ENCODE measurements at regions not wholly inside any gene's neighbourhood (a gene's known extent, or its start where the extent isn't known, plus 50 kb on each side); places are given as distances from the start of the nearest gene placed in this dataset.

GRCh38 chr5:88487066-88487465 is 218.4 kb upstream of the TMEM161B start:
- DNase-seq (ENCODE audit: low read depth) = no peak

GRCh38 chr5:88486431-88486830 is 217.8 kb upstream of the TMEM161B start:
- DNase-seq (ENCODE audit: low read depth) = no peak

- no peak for DNase-seq (ENCODE audit: low read depth)
Measured at GRCh38 chr5:88485531-88485930, 216.9 kb upstream of the TMEM161B start.

- no peak for DNase-seq (ENCODE audit: low read depth)
Measured at GRCh38 chr5:88483964-88484672, 215.5 kb upstream of the TMEM161B start.

GRCh38 chr5:88480801-88481499 is 212.3 kb upstream of the TMEM161B start:
- DNase-seq (ENCODE audit: low read depth) = peak; percentile 25

- no peak for DNase-seq (ENCODE audit: low read depth)
Measured at GRCh38 chr5:88480245-88480644, 211.6 kb upstream of the TMEM161B start.

- DNase-seq (ENCODE audit: low read depth) = no peak
Measured at GRCh38 chr5:88474574-88474973, 205.9 kb upstream of the TMEM161B start.

GRCh38 chr5:88470745-88471144 is 202.1 kb upstream of the TMEM161B start:
- no peak for DNase-seq (ENCODE audit: low read depth)

- no peak for DNase-seq (ENCODE audit: low read depth)
Measured at GRCh38 chr5:88459971-88460370, 191.3 kb upstream of the TMEM161B start.

GRCh38 chr5:88452820-88453219 is 184.2 kb upstream of the TMEM161B start:
- no peak for DNase-seq (ENCODE audit: low read depth)

GRCh38 chr5:88450239-88450638 is 181.6 kb upstream of the TMEM161B start:
- DNase-seq (ENCODE audit: low read depth) = no peak

- no peak for DNase-seq (ENCODE audit: low read depth)
Measured at GRCh38 chr5:88438006-88438405, 169.4 kb upstream of the TMEM161B start.

- no peak for DNase-seq (ENCODE audit: low read depth)
Measured at GRCh38 chr5:88436290-88436689, 167.6 kb upstream of the TMEM161B start.

- DNase-seq (ENCODE audit: low read depth) = no peak
Measured at GRCh38 chr5:88428633-88429032, 160.0 kb upstream of the TMEM161B start.

GRCh38 chr5:88426441-88426840 is 157.8 kb upstream of the TMEM161B start:
- no peak for DNase-seq (ENCODE audit: low read depth)

GRCh38 chr5:88425124-88425523 is 156.5 kb upstream of the TMEM161B start:
- DNase-seq (ENCODE audit: low read depth) = no peak

GRCh38 chr5:88419931-88420330 is 151.3 kb upstream of the TMEM161B start:
- no peak for DNase-seq (ENCODE audit: low read depth)

- DNase-seq (ENCODE audit: low read depth) = no peak
Measured at GRCh38 chr5:88407341-88407740, 138.7 kb upstream of the TMEM161B start.

- no peak for DNase-seq (ENCODE audit: low read depth)
Measured at GRCh38 chr5:88405783-88406182, 137.1 kb upstream of the TMEM161B start.

GRCh38 chr5:88404405-88404804 is 135.8 kb upstream of the TMEM161B start:
- DNase-seq (ENCODE audit: low read depth) = no peak

GRCh38 chr5:88401686-88402085 is 133.0 kb upstream of the TMEM161B start:
- DNase-seq (ENCODE audit: low read depth) = no peak

GRCh38 chr5:88401228-88401627 is 132.6 kb upstream of the TMEM161B start:
- DNase-seq (ENCODE audit: low read depth) = no peak

- DNase-seq (ENCODE audit: low read depth) = no peak
Measured at GRCh38 chr5:88399561-88399960, 130.9 kb upstream of the TMEM161B start.

- no peak for DNase-seq (ENCODE audit: low read depth)
Measured at GRCh38 chr5:88398316-88398715, 129.7 kb upstream of the TMEM161B start.
